HEK293T (cell line): ENCODE measurements at regions not wholly inside any gene's neighbourhood (a gene's known extent, or its start where the extent isn't known, plus 50 kb on each side); places are given as distances from the start of the nearest gene placed in this dataset.

ENCODE experiments used
- CTCF ChIA-PET: fragments of 350-600 bp; formaldehyde crosslinking; extraction: SDS; loops from one replicate; lab custom pipeline; 2021; ENCODE audit warnings: antibody characterized with exemption, inconsistent platforms; lab: Yijun Ruan, JAX
- POLR2A ChIA-PET: fragments of 350-600 bp; formaldehyde crosslinking; extraction: SDS; loops from one replicate; lab custom pipeline; 2020; ENCODE audit warnings: antibody characterized with exemption, inconsistent platforms; lab: Yijun Ruan, JAX
- DNase-seq: peaks from one replicate; pipeline ENCODE4 v3.0.0; 2012; ENCODE audit warnings: mixed read lengths; ENCODE audit errors: extremely low spot score
- ARNT ChIP-seq: fragments of 450-650 bp; IDR thresholded peaks from 2 replicates; pipeline ENCODE4 v1.6.1; 2017; ENCODE audit warnings: mild to moderate bottlenecking
- BHLHE40 ChIP-seq: fragments of 450-650 bp; IDR thresholded peaks from 2 replicates; pipeline ENCODE4 v1.6.1; 2016; ENCODE audit warnings: mild to moderate bottlenecking, moderate library complexity, borderline replicate concordance
- CTBP1 ChIP-seq: fragments of 450-650 bp; IDR thresholded peaks from 2 replicates; pipeline ENCODE4 v1.6.1; 2016; ENCODE audit warnings: borderline replicate concordance
- ELF4 ChIP-seq: fragments of 450-650 bp; IDR thresholded peaks from 2 replicates; pipeline ENCODE4 v1.6.1; 2017; ENCODE audit warnings: antibody characterized with exemption
- FOXA1 ChIP-seq: fragments of 450-650 bp; IDR thresholded peaks from 2 replicates; pipeline ENCODE4 v1.6.1; 2016; ENCODE audit warnings: mild to moderate bottlenecking
- FOXK2 ChIP-seq: fragments of 450-650 bp; IDR thresholded peaks from 2 replicates; pipeline ENCODE4 v1.6.1; 2016; ENCODE audit warnings: mild to moderate bottlenecking
- FOXM1 ChIP-seq: fragments of 450-650 bp; IDR thresholded peaks from 2 replicates; pipeline ENCODE4 v1.6.1; 2017; ENCODE audit warnings: mild to moderate bottlenecking, borderline replicate concordance
- HDGF ChIP-seq: fragments of 450-650 bp; IDR thresholded peaks from 2 replicates; pipeline ENCODE4 v1.6.1; 2017; ENCODE audit warnings: antibody characterized with exemption, borderline replicate concordance
- L3MBTL2 ChIP-seq: fragments of 450-650 bp; conservative IDR thresholded peaks from 2 replicates; pipeline ENCODE4 v1.6.1; 2016; ENCODE audit warnings: mild to moderate bottlenecking
- LEF1 ChIP-seq: fragments of 450-650 bp; IDR thresholded peaks from 2 replicates; pipeline ENCODE4 v1.6.1; 2017; ENCODE audit warnings: mild to moderate bottlenecking, borderline replicate concordance
- NFRKB ChIP-seq: fragments of 450-650 bp; IDR thresholded peaks from 2 replicates; pipeline ENCODE4 v1.6.1; 2016; ENCODE audit warnings: mild to moderate bottlenecking, moderate library complexity
- PKNOX1 ChIP-seq: fragments of 450-650 bp; IDR thresholded peaks from 2 replicates; pipeline ENCODE4 v1.6.1; 2016
- SP1 ChIP-seq: fragments of 450-650 bp; IDR thresholded peaks from 2 replicates; pipeline ENCODE4 v1.6.1; 2017
- SUZ12 ChIP-seq: fragments of 450-650 bp; IDR thresholded peaks from 2 replicates; pipeline ENCODE4 v1.6.1; 2016; ENCODE audit warnings: mild to moderate bottlenecking
- TARDBP ChIP-seq: fragments of 450-650 bp; IDR thresholded peaks from 2 replicates; pipeline ENCODE4 v1.6.1; 2016
- ZNF384 ChIP-seq: fragments of 450-650 bp; IDR thresholded peaks from 2 replicates; pipeline ENCODE4 v1.6.1; 2016

GRCh38 chr3:164848923-164849322 lies 229.4 kb downstream of the SI start:
- no peak for DNase-seq
- POLR2A ChIA-PET = no interaction called here
- CTCF ChIA-PET = no interaction called here
- TF ChIP-seq BHLHE40 (no peak), FOXK2 (no peak)

- TF ChIP-seq ZNF384 (no peak), HDGF (no peak), SP1 (no peak), BHLHE40 (no peak), NFRKB (no peak), FOXA1 (no peak), ELF4 (no peak), L3MBTL2 (no peak), ARNT (no peak), LEF1 (no peak), FOXK2 (no peak)
- DNase-seq = no peak
- ChIA-PET POLR2A (no interaction called here), CTCF (no interaction called here)
Observed at GRCh38 chr3:164845739-164846138, 232.6 kb downstream of the SI start.

GRCh38 chr3:164832216-164832615 lies 246.1 kb downstream of the SI start:
- TF ChIP-seq ARNT (no peak), NFRKB (no peak), TARDBP (no peak), FOXK2 (no peak), ZNF384 (no peak), HDGF (no peak), PKNOX1 (no peak), SP1 (no peak), BHLHE40 (no peak), FOXA1 (no peak)
- ChIA-PET POLR2A (no interaction called here), CTCF (interaction anchor here (0.7 kb wide), 1 partner anchor 29 kb away, joined by 3 read pairs; no protein-coding TSS in a partner anchor)
- no peak for DNase-seq

GRCh38 chr3:164818318-164818717 lies 260.0 kb downstream of the SI start:
- TF ChIP-seq ZNF384 = no peak
- ChIA-PET CTCF (no interaction called here), POLR2A (no interaction called here)
- DNase-seq = no peak

- CTCF ChIA-PET = no interaction called here
- POLR2A ChIA-PET = no interaction called here
- TF ChIP-seq FOXK2 (no peak), ARNT (no peak), BHLHE40 (no peak), FOXM1 (no peak), SP1 (no peak), SUZ12 (no peak), TARDBP (no peak), HDGF (no peak), L3MBTL2 (no peak), ELF4 (no peak), LEF1 (no peak), FOXA1 (no peak), ZNF384 (no peak), CTBP1 (no peak), NFRKB (no peak), PKNOX1 (no peak)
- no peak for DNase-seq
Observed at GRCh38 chr3:164814106-164814505, 264.2 kb downstream of the SI start.

GRCh38 chr3:164812042-164812441 lies 266.3 kb downstream of the SI start:
- CTCF ChIA-PET = no interaction called here
- TF ChIP-seq PKNOX1 = no peak
- TF ChIP-seq ZNF384 = no peak
- TF ChIP-seq NFRKB = no peak
- no peak for TF ChIP-seq SP1
- TF ChIP-seq BHLHE40 = no peak
- no peak for TF ChIP-seq L3MBTL2
- TF ChIP-seq CTBP1 = no peak
- no peak for TF ChIP-seq LEF1
- no peak for TF ChIP-seq FOXK2
- TF ChIP-seq TARDBP = no peak
- no peak for TF ChIP-seq ELF4
- no peak for TF ChIP-seq FOXM1
- no peak for TF ChIP-seq SUZ12
- DNase-seq = no peak
- POLR2A ChIA-PET = no interaction called here

- ChIA-PET POLR2A (no interaction called here), CTCF (no interaction called here)
- TF ChIP-seq NFRKB (no peak), ARNT (no peak), ELF4 (no peak), PKNOX1 (no peak), TARDBP (no peak), FOXA1 (no peak), LEF1 (no peak), BHLHE40 (no peak), SP1 (no peak), FOXK2 (no peak), L3MBTL2 (no peak), ZNF384 (no peak)
- no peak for DNase-seq
Observed at GRCh38 chr3:164806188-164806587, 272.1 kb downstream of the SI start.
